ENCODE measurements at regions not wholly inside any gene's neighbourhood (a gene's known extent, or its start where the extent isn't known, plus 50 kb on each side); places are given as distances from the start of the nearest gene placed in this dataset.

GRCh38 chr18:30271716-30272115 lies 770.8 kb downstream of the DSC3 start:
- peak; percentile 64 for TF ChIP-seq CTCF (IDR thresholded peaks at IDR 0.05)

GRCh38 chr18:30265190-30265589 lies 777.4 kb downstream of the DSC3 start:
- TF ChIP-seq CTCF (IDR thresholded peaks at IDR 0.05) = no peak

GRCh38 chr18:30254331-30254730 lies 788.2 kb downstream of the DSC3 start:
- no peak for TF ChIP-seq CTCF (IDR thresholded peaks at IDR 0.05)

GRCh38 chr18:30248056-30248455 lies 794.5 kb downstream of the DSC3 start:
- TF ChIP-seq CTCF (IDR thresholded peaks at IDR 0.05) = no peak

GRCh38 chr18:30245766-30246455 lies 796.6 kb downstream of the DSC3 start:
- TF ChIP-seq CTCF (IDR thresholded peaks at IDR 0.05) = no peak

- no peak for TF ChIP-seq CTCF (IDR thresholded peaks at IDR 0.05)
These were observed 807.8 kb downstream of the DSC3 start for GRCh38 chr18:30234755-30235154.

- TF ChIP-seq CTCF (IDR thresholded peaks at IDR 0.05) = no peak
These were observed 831.4 kb downstream of the DSC3 start for GRCh38 chr18:30211112-30211511.

GRCh38 chr18:30208546-30208945 lies 834.0 kb downstream of the DSC3 start:
- TF ChIP-seq CTCF (IDR thresholded peaks at IDR 0.05) = no peak
